ENCODE measurements at regions not wholly inside any gene's neighbourhood (a gene's known extent, or its start where the extent isn't known, plus 50 kb on each side); places are given as distances from the start of the nearest gene placed in this dataset.

GRCh38 chr5:42059291-42059690 lies 134.2 kb downstream of the FBXO4 start:
- no peak for TF ChIP-seq ZNF274 (IDR thresholded peaks at IDR 0.05; ENCODE audit: low read depth, low read length)
- TF ChIP-seq YY1 (IDR thresholded peaks at IDR 0.05; ENCODE audit: insufficient read depth, insufficient read length) = no peak
- TF ChIP-seq SUZ12 (IDR thresholded peaks at IDR 0.05; ENCODE audit: extremely low read depth, insufficient read depth, insufficient read length) = no peak
